ENCODE measurements at regions not wholly inside any gene's neighbourhood (a gene's known extent, or its start where the extent isn't known, plus 50 kb on each side); places are given as distances from the start of the nearest gene placed in this dataset.

GRCh38 chr12:58479401-58479800 lies 440.9 kb downstream of the LRIG3 start:
- TF ChIP-seq CTCF (IDR thresholded peaks at IDR 0.05 in 8 of 11, conservative IDR thresholded peaks at IDR 0.05 in 3 of 11) (no peak), POLR2AphosphoS5 (IDR thresholded peaks at IDR 0.05) (no peak)

Data from spleen (tissue), 7 donors.